Sigmoid colon (tissue), 6 donors: ENCODE measurements at regions not wholly inside any gene's neighbourhood (a gene's known extent, or its start where the extent isn't known, plus 50 kb on each side); places are given as distances from the start of the nearest gene placed in this dataset.

ENCODE experiments used
- DNase-seq: peaks from one replicate; pipeline ENCODE4 v3.0.0-alpha.2; 2019
- H3K27ac ChIP-seq, 4 donors: fragments of 200-600 bp; sonication (generic); one replicate each; pipeline ENCODE4 v1.5.1; 2016 to 2019; ENCODE audit warnings: mild to moderate bottlenecking in 1 of 4
- H3K27me3 ChIP-seq, 3 donors: fragments of 200-600 bp; sonication (generic); one replicate each; pipeline ENCODE4 v1.5.1; 2019; ENCODE audit warnings: mild to moderate bottlenecking in 1 of 3
- H3K36me3 ChIP-seq, 4 donors: fragments of 200-600 bp; sonication (generic); one replicate each; pipeline ENCODE4 v1.5.1; 2016 to 2019
- H3K4me1 ChIP-seq, 4 donors: fragments of 200-600 bp; sonication (generic); one replicate each; pipeline ENCODE4 v1.5.1; 2017 to 2019
- H3K4me3 ChIP-seq, 4 donors: fragments of 200-600 bp; sonication (generic); one replicate each; pipeline ENCODE4 v1.5.1; 2017 to 2019; ENCODE audit warnings: mild to moderate bottlenecking in 2 of 4, moderate library complexity in 1 of 4
- H3K9me3 ChIP-seq, 4 donors: fragments of 200-600 bp in 3 of 4; sonication (generic) in 3 of 4; one replicate each; pipeline versions ENCODE4 v1.5.1 to v1.6.1; 2013 to 2019
- EP300 ChIP-seq, 4 donors: sonication (generic); formaldehyde crosslinking; IDR thresholded peaks; one replicate each; pipeline ENCODE4 v1.6.1; 2017; ENCODE audit warnings: antibody characterized with exemption in 4 of 4
- POLR2A ChIP-seq, 2 donors: fragments of 450-650 bp; IDR thresholded peaks; one replicate each; pipeline ENCODE4 v1.6.1; 2016; ENCODE audit warnings: antibody characterized with exemption in 2 of 2, mild to moderate bottlenecking in 2 of 2, moderate library complexity in 2 of 2
- POLR2AphosphoS5 ChIP-seq, 4 donors: sonication (generic); formaldehyde crosslinking; IDR thresholded peaks; one replicate each; pipeline ENCODE4 v1.6.1; 2017; ENCODE audit warnings: antibody characterized with exemption in 4 of 4
- WGBS, 2 donors: extraction: QIAGEN DNeasy Blood & Tissue Kit; methylation state at CpG; one replicate each; pipeline ENCODE4 v1.1.7; 2013; 5-methylcytosine and 5-hydroxymethylcytosine counted together
- intact Hi-C: fragments of 100-400 bp; cut with DNase I; formaldehyde crosslinking; loops from one replicate; pipeline ENCODE4 v1.15.1; 2023
- TF ChIP-seq, protein P1 (sequence below), 4 experiments: fragments of 450-650 bp in 3 of 4; fragments of 200-600 bp in 1 of 4; IDR thresholded peaks; one replicate each; pipeline ENCODE4 v1.5.1; 2016 to 2019; ENCODE audit warnings: antibody characterized with exemption in 4 of 4, mild to moderate bottlenecking in 3 of 4, moderate library complexity in 2 of 4
- donor health status: healthy with polysubstance abuse.
- donor health status: healthy.

DNA sequence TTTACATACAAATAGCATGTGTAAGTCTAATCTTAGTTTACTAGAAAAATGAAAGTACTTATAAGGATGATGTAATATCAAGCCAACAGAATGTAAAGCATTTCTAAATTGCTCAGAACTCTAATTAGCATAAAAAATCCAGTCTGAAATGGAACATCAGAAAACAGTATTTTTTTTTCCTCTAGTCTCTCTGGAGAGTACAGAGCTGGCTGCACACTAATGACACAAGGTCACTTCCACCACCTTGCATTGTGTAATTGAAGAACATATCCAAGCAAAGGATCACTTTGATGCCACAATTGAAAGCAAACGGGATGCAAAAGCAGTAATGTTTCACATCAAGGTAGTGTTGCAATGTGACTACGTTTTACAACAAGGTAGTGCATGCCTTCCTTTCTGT, 548.0 kb upstream of the LUZP2 start:
- Histone ChIP-seq H3K4me3 (no peak overlapping the region), H3K36me3 (no peaks in the 10 kb centered on the region), H3K4me1 (peaks cover 0 to 14% (median 0%) of the 10 kb centered on the region in 4 donors), H3K9me3 (no peaks in the 10 kb centered on the region), H3K27me3 (no peaks in the 10 kb centered on the region), H3K27ac (no peak overlapping the region)
- WGBS, 2 donors: 80 to 90% methylated on average over 2 of the region's 2 CpGs
- intact Hi-C loops: no loop called here
- no peak for TF ChIP-seq EP300 (IDR thresholded peaks at IDR 0.05)
- TF ChIP-seq, protein P1, sequence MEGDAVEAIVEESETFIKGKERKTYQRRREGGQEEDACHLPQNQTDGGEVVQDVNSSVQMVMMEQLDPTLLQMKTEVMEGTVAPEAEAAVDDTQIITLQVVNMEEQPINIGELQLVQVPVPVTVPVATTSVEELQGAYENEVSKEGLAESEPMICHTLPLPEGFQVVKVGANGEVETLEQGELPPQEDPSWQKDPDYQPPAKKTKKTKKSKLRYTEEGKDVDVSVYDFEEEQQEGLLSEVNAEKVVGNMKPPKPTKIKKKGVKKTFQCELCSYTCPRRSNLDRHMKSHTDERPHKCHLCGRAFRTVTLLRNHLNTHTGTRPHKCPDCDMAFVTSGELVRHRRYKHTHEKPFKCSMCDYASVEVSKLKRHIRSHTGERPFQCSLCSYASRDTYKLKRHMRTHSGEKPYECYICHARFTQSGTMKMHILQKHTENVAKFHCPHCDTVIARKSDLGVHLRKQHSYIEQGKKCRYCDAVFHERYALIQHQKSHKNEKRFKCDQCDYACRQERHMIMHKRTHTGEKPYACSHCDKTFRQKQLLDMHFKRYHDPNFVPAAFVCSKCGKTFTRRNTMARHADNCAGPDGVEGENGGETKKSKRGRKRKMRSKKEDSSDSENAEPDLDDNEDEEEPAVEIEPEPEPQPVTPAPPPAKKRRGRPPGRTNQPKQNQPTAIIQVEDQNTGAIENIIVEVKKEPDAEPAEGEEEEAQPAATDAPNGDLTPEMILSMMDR (IDR thresholded peaks at IDR 0.05): no peak
- TF ChIP-seq POLR2AphosphoS5 (IDR thresholded peaks at IDR 0.05): no peak
- TF ChIP-seq POLR2A (IDR thresholded peaks at IDR 0.05): no peak
- DNase-seq: no peak

DNA sequence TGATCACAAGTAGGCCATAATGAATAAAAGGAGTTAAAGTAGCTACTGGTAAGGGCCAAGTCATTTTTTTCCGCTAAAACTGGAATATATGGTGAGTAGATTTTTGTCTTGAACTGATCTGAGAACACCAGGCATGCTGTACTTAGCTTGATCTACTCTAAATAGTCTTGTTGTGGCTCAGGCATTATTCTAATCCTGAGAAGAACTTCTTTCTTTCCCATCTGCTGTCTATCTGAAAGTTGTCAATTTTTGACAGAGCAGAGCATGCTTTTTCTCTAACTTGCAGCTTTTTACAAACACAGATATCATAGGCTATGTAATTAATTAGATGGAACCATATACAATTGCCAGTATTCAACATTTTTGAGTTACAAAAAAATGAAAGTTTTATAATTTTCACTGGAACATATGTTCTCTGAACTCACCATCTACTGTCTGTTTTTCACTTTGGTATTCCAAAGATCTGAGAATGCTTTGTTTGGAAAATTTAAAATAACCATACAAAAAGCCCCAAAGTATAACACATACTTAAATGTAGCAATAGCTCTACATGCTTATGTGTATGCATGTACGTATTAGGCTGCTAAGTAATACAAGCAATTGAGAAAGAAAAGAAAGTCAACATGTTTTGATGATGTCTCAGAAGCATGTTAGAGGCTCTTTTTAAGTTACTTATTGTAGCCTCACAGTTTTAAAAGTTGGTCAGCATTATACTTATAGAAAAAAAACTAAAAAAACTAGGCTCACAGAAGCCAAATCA, 542.7 kb upstream of the LUZP2 start:
- no peaks in the 10 kb centered on the region for H3K36me3 ChIP-seq
- H3K4me3 ChIP-seq: no peak overlapping the region
- WGBS, 2 donors: 86 to 89% methylated on average over 2 of the region's 2 CpGs
- H3K27me3 ChIP-seq: no peaks in the 10 kb centered on the region
- TF ChIP-seq POLR2A (IDR thresholded peaks at IDR 0.05) (no peak), EP300 (IDR thresholded peaks at IDR 0.05) (no peak), POLR2AphosphoS5 (IDR thresholded peaks at IDR 0.05) (no peak)
- TF ChIP-seq, protein P1 (IDR thresholded peaks at IDR 0.05): no peak
- no peak overlapping the region for H3K27ac ChIP-seq
- intact Hi-C loops: no loop called here
- H3K9me3 ChIP-seq: no peaks in the 10 kb centered on the region
- no peak for DNase-seq
- no peaks in the 10 kb centered on the region for H3K4me1 ChIP-seq

DNA sequence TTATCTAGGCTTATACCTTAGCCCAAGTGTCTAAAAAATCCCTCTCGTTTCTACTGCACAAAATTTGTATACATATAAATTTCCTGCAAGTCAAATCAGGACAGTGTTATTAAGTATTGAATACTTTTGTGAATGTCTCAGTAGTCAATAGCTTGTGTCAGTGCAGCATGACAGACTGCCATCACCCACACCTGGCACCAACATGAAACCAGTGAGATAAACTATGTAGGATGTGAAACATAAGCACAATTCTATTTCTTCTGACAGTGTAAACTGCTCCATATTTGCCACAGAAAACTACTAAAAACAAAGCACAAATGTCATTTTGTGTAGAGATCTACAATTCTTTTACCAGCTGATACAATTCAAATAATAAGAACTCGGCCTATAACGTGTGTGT, 542.1 kb upstream of the LUZP2 start:
- Histone ChIP-seq H3K4me3 (no peak overlapping the region), H3K9me3 (no peaks in the 10 kb centered on the region), H3K36me3 (no peaks in the 10 kb centered on the region), H3K4me1 (no peaks in the 10 kb centered on the region), H3K27me3 (no peaks in the 10 kb centered on the region), H3K27ac (no peak overlapping the region)
- intact Hi-C loops: no loop called here
- 81 to 83% methylated on average over 3 of the region's 3 CpGs for WGBS, 2 donors
- TF ChIP-seq POLR2AphosphoS5 (IDR thresholded peaks at IDR 0.05): no peak
- no peak for DNase-seq

DNA sequence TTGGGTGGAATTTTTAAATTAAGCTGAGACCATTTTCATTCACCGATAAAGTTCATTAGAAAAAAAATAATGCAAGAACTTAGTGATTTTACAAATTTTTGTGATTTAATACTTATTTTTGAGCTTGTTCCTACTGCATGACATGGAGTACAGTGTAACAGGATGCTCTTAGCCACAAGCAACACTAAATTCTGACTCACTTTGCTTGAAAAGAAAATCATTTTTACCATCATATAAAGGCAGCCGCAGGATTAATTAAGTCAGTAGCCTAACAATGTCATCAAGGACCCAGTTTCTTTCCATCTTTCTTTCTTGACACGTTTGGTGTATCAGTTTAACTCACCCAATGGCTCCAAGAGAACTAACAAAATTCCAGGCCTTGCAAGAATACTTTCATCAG, 540.3 kb upstream of the LUZP2 start:
- no peaks in the 10 kb centered on the region for H3K27me3 ChIP-seq
- no peaks in the 10 kb centered on the region for H3K4me1 ChIP-seq
- intact Hi-C loops: no loop called here
- 92 to 93% methylated on average over 3 of the region's 3 CpGs for WGBS, 2 donors
- DNase-seq: no peak
- H3K36me3 ChIP-seq: no peaks in the 10 kb centered on the region
- TF ChIP-seq POLR2A (IDR thresholded peaks at IDR 0.05) (no peak), EP300 (IDR thresholded peaks at IDR 0.05) (no peak), POLR2AphosphoS5 (IDR thresholded peaks at IDR 0.05) (no peak)
- TF ChIP-seq, protein P1 (IDR thresholded peaks at IDR 0.05): no peak
- no peaks in the 10 kb centered on the region for H3K9me3 ChIP-seq
- H3K27ac ChIP-seq: no peak overlapping the region
- H3K4me3 ChIP-seq: no peak overlapping the region

DNA sequence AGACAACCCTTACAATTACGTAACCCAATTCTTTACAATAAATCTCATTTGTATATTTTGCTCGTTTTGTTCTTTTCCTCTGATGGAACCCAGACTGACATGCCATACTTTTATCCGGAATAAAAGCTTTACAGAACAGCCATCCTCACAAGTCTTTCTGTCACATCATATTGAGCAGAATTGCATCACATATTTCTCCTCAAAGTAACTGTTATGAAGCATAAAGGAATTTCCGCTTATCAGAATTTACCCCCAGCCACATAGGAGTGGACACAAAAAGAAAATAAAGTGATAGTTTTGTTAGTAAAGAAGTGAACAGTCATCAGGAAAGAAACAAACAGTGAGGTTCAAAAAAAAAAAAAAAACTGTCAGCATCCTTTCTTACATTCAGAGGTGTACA, 539.5 kb upstream of the LUZP2 start:
- Histone ChIP-seq H3K27ac (no peak overlapping the region), H3K4me3 (no peak overlapping the region), H3K36me3 (no peaks in the 10 kb centered on the region), H3K27me3 (no peaks in the 10 kb centered on the region), H3K9me3 (no peaks in the 10 kb centered on the region), H3K4me1 (no peaks in the 10 kb centered on the region)
- TF ChIP-seq EP300 (IDR thresholded peaks at IDR 0.05): no peak
- TF ChIP-seq, protein P1 (IDR thresholded peaks at IDR 0.05): no peak
- no peak for TF ChIP-seq POLR2A (IDR thresholded peaks at IDR 0.05)
- TF ChIP-seq POLR2AphosphoS5 (IDR thresholded peaks at IDR 0.05): no peak
- WGBS, 2 donors: 87 to 89% methylated on average over 4 of the region's 4 CpGs
- no peak for DNase-seq
- intact Hi-C loops: no loop called here
